AG09319 (cell line): ENCODE measurements at regions not wholly inside any gene's neighbourhood (a gene's known extent, or its start where the extent isn't known, plus 50 kb on each side); places are given as distances from the start of the nearest gene placed in this dataset.
"Not testable (repeated sequence)": the region's sequence is repeated elsewhere in the genome, so short reads cannot be mapped to it uniquely, and the experiment has no call there.

Experiments
- DNase-seq: peaks from one replicate; pipeline ENCODE4 v3.0.0-alpha.2; 2010; ENCODE audit warnings: low read depth; ENCODE audit errors: extremely low read depth
- CTCF ChIP-seq: IDR thresholded peaks from 2 replicates; pipeline ENCODE4 v1.5.1; 2011; ENCODE audit warnings: low read depth, mild to moderate bottlenecking, inconsistent platforms, low read length, moderate library complexity

- no peak for DNase-seq
- no peak for TF ChIP-seq CTCF
Measured at GRCh38 chr16:51255349-51255972, 104.4 kb upstream of the SALL1 start.

- not testable (repeated sequence) for DNase-seq
Measured at GRCh38 chr16:51254390-51254789, 103.3 kb upstream of the SALL1 start.

DNA sequence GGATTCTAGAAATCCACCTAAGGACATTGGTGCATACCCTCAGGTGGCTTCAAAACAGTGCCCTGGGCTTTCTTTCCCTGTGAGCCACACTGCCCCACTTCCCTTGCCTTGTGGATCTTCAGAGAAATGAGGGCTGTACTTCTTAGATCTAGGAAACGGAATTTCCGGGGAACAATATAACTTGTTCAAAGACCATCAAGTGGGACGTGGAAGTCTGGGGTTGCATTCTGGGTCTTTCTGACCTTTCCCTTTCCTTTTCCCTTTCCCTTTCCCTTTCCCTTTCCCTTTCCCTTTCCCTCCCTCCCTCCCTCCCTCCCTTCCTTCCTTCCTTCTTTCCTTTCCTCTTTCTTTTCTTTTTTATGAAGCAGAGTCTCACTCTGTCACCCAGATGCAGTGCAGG lies 97.1 kb upstream of the SALL1 start:
- no peak for TF ChIP-seq CTCF
- no peak for DNase-seq

GRCh38 chr16:51245658-51245995 lies 94.6 kb upstream of the SALL1 start:
- DNase-seq, result no peak
- TF ChIP-seq CTCF, result no peak

- TF ChIP-seq CTCF, result no peak
- DNase-seq, result no peak
Measured at GRCh38 chr16:51244887-51245657, 94.0 kb upstream of the SALL1 start.

DNA sequence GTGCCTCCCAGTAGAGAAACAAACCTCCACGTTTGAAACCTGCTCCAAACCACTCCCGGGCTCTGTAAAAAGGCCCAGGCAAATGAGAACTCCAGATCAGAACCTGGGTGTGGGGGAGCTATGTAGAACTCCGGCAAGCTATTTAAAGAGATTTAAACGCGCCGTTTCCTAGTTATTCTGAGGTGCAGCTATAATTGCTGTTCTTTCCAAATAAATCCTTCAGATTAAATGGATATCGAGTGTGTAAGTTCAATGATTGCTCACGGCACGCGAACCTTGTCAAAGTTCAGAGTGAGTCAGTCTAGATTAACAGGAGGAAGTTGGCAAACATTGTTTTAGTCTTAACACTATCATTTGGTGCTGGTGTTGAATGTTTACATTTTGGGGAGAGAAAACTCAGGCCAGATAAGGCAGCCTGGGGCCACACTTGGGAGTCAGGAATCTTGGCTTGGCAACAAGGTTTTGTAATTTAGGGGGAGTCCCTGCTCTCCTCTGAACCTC lies 92.9 kb upstream of the SALL1 start:
- DNase-seq, result no peak
- TF ChIP-seq CTCF, result no peak

GRCh38 chr16:51242296-51242994 lies 91.4 kb upstream of the SALL1 start:
- no peak for DNase-seq

More at GRCh38 chr16:51242296-51242994, 91.4 kb upstream of the SALL1 start:
- TF ChIP-seq CTCF, result no peak
